ENCODE measurements at regions not wholly inside any gene's neighbourhood (a gene's known extent, or its start where the extent isn't known, plus 50 kb on each side); places are given as distances from the start of the nearest gene placed in this dataset.

DNA sequence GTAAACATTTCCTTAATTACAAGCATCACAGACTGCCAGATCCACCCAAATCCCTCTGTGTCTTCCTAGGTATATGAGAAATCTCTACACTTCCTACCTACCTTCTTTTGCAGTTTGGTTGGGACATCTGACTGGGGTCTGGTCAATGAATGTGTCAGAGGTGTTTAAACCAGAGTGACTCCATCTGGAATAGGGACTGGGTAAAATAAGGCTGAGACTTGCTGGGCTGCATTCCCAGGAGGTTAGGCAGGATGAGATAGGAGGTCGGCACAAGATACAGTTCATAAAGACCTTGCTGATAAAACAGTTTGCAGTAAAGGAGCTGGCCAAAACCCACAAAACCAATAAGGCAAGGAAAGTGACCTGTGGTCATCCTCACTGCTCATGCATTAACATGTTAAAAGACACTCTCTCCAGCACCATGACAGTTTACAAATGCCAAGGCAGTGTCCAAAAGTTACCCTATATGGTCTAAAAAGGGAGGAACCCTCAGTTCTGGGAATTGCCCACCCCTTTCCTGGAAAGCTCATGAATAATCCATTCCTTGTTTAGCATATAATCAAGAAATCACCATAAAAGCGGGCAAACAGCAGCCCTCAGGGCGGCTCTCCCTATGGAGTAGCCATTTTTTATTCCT lies 87.4 kb upstream of the BACE2 start:
- TF ChIP-seq, protein P1, sequence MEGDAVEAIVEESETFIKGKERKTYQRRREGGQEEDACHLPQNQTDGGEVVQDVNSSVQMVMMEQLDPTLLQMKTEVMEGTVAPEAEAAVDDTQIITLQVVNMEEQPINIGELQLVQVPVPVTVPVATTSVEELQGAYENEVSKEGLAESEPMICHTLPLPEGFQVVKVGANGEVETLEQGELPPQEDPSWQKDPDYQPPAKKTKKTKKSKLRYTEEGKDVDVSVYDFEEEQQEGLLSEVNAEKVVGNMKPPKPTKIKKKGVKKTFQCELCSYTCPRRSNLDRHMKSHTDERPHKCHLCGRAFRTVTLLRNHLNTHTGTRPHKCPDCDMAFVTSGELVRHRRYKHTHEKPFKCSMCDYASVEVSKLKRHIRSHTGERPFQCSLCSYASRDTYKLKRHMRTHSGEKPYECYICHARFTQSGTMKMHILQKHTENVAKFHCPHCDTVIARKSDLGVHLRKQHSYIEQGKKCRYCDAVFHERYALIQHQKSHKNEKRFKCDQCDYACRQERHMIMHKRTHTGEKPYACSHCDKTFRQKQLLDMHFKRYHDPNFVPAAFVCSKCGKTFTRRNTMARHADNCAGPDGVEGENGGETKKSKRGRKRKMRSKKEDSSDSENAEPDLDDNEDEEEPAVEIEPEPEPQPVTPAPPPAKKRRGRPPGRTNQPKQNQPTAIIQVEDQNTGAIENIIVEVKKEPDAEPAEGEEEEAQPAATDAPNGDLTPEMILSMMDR (IDR thresholded peaks at IDR 0.05) = no peak
- DNase-seq (ENCODE audit: low spot score) (no peak), ATAC-seq (ENCODE audit: low FRiP score) (no peak)

DNA sequence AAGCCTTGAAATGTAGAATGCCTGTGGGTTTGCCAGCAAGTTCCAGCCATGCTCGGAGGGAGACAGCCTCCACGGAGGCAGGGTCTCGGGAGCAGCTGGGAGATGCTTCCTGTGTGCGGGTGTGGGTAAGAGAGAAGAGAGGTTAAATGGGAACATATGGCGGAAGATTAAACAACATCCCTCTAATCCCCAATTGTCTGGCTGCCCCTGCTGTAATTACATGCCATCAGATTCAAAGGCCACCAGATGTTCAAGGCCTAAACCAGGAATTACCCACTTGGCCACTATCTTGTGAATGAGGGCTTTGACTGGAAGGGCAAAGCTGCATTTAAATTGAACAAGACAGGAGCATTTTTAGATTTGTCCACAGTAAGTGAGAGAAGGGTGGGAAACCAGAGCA lies 81.4 kb upstream of the BACE2 start:
- TF ChIP-seq, protein P1 (IDR thresholded peaks at IDR 0.05) = no peak
- DNase-seq (ENCODE audit: low spot score) (no peak), ATAC-seq (ENCODE audit: low FRiP score) (no peak)

DNA sequence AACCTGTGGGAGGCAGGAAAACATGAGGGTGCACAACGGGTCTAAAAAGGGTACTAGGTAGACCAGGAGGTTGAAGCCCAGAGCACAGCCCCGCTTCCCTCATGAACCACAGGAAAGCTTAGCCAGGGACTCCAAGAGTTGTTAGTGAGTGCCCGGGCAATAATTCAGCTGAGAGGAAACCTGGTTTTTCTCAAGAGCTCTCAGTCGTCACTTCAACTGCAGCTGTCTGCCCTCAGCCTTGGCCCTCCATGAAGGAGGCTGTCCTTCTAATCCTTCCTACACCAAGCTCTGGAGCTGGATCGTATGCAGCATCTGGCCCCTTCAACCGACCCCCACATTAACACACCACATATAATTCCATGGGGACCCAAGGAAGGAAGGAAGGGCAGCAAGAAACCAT lies 77.0 kb upstream of the BACE2 start:
- DNase-seq (ENCODE audit: low spot score) (no peak), ATAC-seq (ENCODE audit: low FRiP score) (no peak)
- TF ChIP-seq, protein P1 (IDR thresholded peaks at IDR 0.05) = no peak

DNA sequence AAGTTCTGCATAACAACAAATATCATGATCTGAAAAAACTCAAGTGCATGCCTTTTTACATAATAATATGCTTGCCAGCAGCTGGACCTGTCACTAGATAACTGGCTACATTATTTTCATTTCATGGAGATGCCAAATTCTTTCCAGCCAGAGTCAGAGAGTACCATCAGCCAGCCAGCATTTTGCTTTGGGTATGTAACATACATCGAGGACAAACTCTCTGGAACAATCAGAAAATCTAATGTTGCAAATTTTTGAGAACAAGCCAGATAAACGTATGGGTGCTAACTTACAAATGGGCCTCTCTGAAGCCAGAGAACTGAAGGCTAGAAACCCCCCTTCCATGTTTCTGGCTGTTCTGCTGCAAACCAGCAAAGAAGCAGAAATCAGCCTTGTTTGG lies 76.3 kb upstream of the BACE2 start:
- DNase-seq (ENCODE audit: low spot score) (no peak), ATAC-seq (ENCODE audit: low FRiP score) (no peak)
- TF ChIP-seq, protein P1 (IDR thresholded peaks at IDR 0.05) = no peak

DNA sequence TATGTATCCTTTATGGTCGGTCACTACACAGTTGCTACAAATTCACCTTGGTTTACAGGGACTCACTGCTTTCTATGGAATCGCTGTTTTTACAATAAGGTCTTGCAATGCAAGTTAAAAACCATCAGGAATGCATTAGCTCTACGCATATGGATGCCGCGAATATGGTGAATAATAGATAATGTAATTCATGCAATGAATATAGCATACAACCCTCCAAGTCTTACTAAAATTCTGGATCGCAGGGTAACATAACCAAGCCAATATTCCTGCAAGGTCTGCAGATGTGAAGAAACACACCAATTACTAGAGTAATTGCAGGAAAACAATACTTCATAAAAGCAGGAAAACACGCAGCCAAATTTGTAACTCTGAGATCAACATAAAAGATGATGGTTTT lies 75.6 kb upstream of the BACE2 start:
- ATAC-seq (ENCODE audit: low FRiP score) (no peak), DNase-seq (ENCODE audit: low spot score) (no peak)
- TF ChIP-seq, protein P1 (IDR thresholded peaks at IDR 0.05) = no peak

DNA sequence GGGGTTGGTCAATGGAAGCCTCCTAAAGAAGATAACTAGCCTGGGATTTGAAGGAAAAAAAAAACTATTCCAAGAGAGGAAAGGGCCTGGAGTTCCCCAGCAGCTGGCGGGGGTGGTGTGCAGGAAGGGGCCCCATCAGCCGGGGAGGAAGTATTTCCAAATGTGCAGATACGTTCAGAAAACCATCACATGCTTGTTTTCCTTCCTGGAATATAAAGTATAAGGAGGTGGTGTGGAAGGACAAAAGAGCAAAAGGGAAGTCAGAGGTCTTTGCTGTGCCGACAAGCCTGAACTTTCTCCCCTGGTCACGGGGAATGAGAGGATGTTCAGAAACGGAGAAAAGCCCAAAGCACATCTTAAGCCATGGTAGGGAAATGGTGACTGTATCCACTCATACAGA lies 72.0 kb upstream of the BACE2 start:
- no peak for ATAC-seq (ENCODE audit: low FRiP score)
- TF ChIP-seq, protein P1 (IDR thresholded peaks at IDR 0.05) = no peak

DNA sequence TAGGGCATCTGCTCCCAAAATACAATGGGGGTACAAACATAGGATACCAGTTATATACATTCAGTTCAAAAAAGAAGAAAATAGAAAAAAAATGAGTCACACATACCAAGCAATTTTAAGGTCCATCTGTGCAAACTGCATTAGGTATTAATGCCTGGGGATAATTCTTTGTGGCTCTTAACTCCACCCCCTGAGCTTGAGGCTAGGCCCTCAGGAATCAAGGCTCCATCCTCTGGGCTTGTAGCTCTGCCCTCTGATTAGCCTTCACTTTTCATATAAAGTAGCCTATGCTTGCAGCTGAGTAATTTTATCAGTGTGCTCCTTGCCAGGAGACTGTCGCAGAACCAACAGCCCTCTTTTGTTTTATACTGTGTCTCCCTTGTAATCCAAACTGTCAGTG lies 69.9 kb upstream of the BACE2 start:
- TF ChIP-seq, protein P1 (IDR thresholded peaks at IDR 0.05) = no peak
- DNase-seq (ENCODE audit: low spot score) = no peak
- no peak for ATAC-seq (ENCODE audit: low FRiP score)

More for the DNA sequence above, 72.0 kb upstream of the BACE2 start:
- DNase-seq (ENCODE audit: low spot score) = no peak
